ENCODE measurements at regions not wholly inside any gene's neighbourhood (a gene's known extent, or its start where the extent isn't known, plus 50 kb on each side); places are given as distances from the start of the nearest gene placed in this dataset.

DNA sequence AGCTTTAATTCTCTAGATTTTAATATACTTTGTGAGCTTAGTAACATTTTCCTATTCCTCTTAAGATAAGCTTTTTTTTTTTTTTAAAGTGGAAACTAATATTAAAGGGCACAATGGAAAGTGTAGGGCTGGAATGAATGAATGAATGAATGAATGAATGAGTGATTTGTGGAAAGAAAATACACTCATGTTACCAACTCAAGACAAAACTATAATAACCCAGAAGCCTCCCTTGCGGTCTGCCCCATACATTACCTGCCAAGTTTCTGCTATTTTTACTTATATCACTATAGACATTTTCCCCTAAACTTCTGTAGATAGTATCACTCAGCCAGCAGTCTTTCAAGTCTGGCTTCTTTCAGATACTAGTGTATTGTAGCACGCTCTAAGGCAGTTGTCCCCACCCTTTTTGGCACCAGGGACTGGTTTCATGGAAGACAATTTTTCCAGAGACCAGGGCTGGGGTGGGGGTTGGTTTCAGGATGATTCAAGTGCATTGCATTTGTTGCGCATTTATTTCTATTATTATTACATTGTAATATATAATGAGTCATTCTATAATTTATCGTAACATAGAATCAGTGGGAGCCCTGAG is 932.2 kb downstream of the TBC1D22A start:
- Histone ChIP-seq H3K79me2 (ENCODE audit: insufficient read depth, low read length) (no peaks in the 10 kb centered on the region), H3K27ac (ENCODE audit: low read depth, low read length) (no peak overlapping the region), H2AFZ (ENCODE audit: low read depth, low read length, severe bottlenecking) (no peak overlapping the region), H3K4me3 (ENCODE audit: insufficient read depth, low read length, poor library complexity, severe bottlenecking) (no peak overlapping the region), H4K20me1 (ENCODE audit: low read depth, low read length) (no peaks in the 10 kb centered on the region), H3K9me2 (replicated peaks; ENCODE audit: insufficient read depth, low read length) (no peaks in the 10 kb centered on the region), H3K36me3 (ENCODE audit: low read length) (no peaks in the 10 kb centered on the region), H3K9ac (ENCODE audit: low read length) (no peak overlapping the region), H3K9me3 (ENCODE audit: insufficient read depth, low read length) (no peaks in the 10 kb centered on the region), H3K4me2 (ENCODE audit: low read depth, low read length, poor library complexity, severe bottlenecking) (no peak overlapping the region), H3K27me3 (ENCODE audit: low read length) (no peaks in the 10 kb centered on the region), H3F3A (ENCODE audit: insufficient read depth) (no peaks in the 10 kb centered on the region)
- no peak for TF ChIP-seq EZH2phosphoT487 (conservative IDR thresholded peaks at IDR 0.05; ENCODE audit: low read length)

DNA sequence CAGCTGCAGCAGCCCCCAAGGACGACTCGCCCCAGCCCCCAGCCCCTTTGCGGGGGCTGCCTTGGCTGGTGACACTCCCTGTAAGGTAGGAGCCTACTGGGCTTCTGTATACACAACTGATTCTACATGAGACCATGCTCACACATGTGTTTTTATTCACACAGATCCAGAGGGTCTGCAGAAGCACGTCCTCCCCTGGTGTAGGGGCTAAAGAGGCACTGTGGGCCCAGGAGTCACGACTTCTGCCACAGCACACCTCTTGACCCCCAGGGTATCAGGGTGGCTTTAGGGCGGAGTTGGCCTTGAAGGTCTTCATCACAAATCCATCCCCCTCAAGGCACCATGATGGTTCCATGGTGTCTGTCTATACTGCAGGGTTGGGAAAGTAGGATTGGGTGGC is 931.2 kb downstream of the TBC1D22A start:
- H3K36me3 ChIP-seq (ENCODE audit: low read length) = no peaks in the 10 kb centered on the region
- no peak overlapping the region for H3K27ac ChIP-seq (ENCODE audit: low read depth, low read length)
- H3F3A ChIP-seq (ENCODE audit: insufficient read depth) = no peaks in the 10 kb centered on the region
- H4K20me1 ChIP-seq (ENCODE audit: low read depth, low read length) = no peaks in the 10 kb centered on the region
- H3K9me2 ChIP-seq (replicated peaks; ENCODE audit: insufficient read depth, low read length) = no peaks in the 10 kb centered on the region
- no peak overlapping the region for H3K4me3 ChIP-seq (ENCODE audit: insufficient read depth, low read length, poor library complexity, severe bottlenecking)
- no peaks in the 10 kb centered on the region for H3K9me3 ChIP-seq (ENCODE audit: insufficient read depth, low read length)
- H3K27me3 ChIP-seq (ENCODE audit: low read length) = no peaks in the 10 kb centered on the region
- H3K9ac ChIP-seq (ENCODE audit: low read length) = no peak overlapping the region
- H2AFZ ChIP-seq (ENCODE audit: low read depth, low read length, severe bottlenecking) = no peak overlapping the region
- no peak overlapping the region for H3K4me2 ChIP-seq (ENCODE audit: low read depth, low read length, poor library complexity, severe bottlenecking)
- TF ChIP-seq, protein P1, sequence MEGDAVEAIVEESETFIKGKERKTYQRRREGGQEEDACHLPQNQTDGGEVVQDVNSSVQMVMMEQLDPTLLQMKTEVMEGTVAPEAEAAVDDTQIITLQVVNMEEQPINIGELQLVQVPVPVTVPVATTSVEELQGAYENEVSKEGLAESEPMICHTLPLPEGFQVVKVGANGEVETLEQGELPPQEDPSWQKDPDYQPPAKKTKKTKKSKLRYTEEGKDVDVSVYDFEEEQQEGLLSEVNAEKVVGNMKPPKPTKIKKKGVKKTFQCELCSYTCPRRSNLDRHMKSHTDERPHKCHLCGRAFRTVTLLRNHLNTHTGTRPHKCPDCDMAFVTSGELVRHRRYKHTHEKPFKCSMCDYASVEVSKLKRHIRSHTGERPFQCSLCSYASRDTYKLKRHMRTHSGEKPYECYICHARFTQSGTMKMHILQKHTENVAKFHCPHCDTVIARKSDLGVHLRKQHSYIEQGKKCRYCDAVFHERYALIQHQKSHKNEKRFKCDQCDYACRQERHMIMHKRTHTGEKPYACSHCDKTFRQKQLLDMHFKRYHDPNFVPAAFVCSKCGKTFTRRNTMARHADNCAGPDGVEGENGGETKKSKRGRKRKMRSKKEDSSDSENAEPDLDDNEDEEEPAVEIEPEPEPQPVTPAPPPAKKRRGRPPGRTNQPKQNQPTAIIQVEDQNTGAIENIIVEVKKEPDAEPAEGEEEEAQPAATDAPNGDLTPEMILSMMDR (IDR thresholded peaks at IDR 0.05; ENCODE audit: insufficient read depth, low read length, poor library complexity, severe bottlenecking) = no peak
- H3K79me2 ChIP-seq (ENCODE audit: insufficient read depth, low read length) = no peaks in the 10 kb centered on the region

DNA sequence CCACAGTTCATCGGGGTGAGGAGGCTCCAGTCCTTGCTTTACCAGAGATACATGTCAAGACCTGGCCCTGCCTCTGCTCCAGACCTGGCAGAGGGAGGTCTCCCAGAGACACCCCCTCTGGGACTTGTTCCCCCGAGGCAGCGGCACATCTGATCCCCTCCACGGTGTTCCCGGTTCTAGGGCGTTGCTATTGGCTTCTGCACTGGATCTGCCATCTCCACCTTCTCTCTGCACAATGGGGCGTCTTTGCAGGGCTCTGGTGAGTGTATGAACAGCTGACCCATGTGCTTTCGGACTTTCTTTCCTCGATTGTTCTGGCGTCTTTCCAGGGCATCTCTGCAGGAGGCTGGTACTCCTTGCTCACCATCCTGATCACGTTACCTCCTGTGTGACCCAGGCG is 930.4 kb downstream of the TBC1D22A start:
- H3K4me3 ChIP-seq (ENCODE audit: insufficient read depth, low read length, poor library complexity, severe bottlenecking) = no peak overlapping the region

More for the DNA sequence above, 930.4 kb downstream of the TBC1D22A start:
- no peaks in the 10 kb centered on the region for H3K27me3 ChIP-seq (ENCODE audit: low read length)
- TF ChIP-seq, protein P1 (IDR thresholded peaks at IDR 0.05; ENCODE audit: insufficient read depth, low read length, poor library complexity, severe bottlenecking) = no peak
- TF ChIP-seq EZH2phosphoT487 (conservative IDR thresholded peaks at IDR 0.05; ENCODE audit: low read length) = no peak
- no peaks in the 10 kb centered on the region for H3K9me2 ChIP-seq (replicated peaks; ENCODE audit: insufficient read depth, low read length)
- H3K27ac ChIP-seq (ENCODE audit: low read depth, low read length) = no peak overlapping the region
- H3K9ac ChIP-seq (ENCODE audit: low read length) = no peak overlapping the region
- H4K20me1 ChIP-seq (ENCODE audit: low read depth, low read length) = no peaks in the 10 kb centered on the region
- H3K79me2 ChIP-seq (ENCODE audit: insufficient read depth, low read length) = no peaks in the 10 kb centered on the region
- no peaks in the 10 kb centered on the region for H3K36me3 ChIP-seq (ENCODE audit: low read length)
- no peaks in the 10 kb centered on the region for H3K9me3 ChIP-seq (ENCODE audit: insufficient read depth, low read length)
- no peak overlapping the region for H3K4me2 ChIP-seq (ENCODE audit: low read depth, low read length, poor library complexity, severe bottlenecking)
- H3F3A ChIP-seq (ENCODE audit: insufficient read depth) = no peaks in the 10 kb centered on the region
- no peak overlapping the region for H2AFZ ChIP-seq (ENCODE audit: low read depth, low read length, severe bottlenecking)
